A673 (cell line): ENCODE measurements at regions not wholly inside any gene's neighbourhood (a gene's known extent, or its start where the extent isn't known, plus 50 kb on each side); places are given as distances from the start of the nearest gene placed in this dataset.

Experiments
- BruUV-seq: library from RNA; stranded (reverse); fragments of 400-500 nt; replicated peaks from 2 replicates; lab custom pipeline; 2021; lab: Mats Ljungman, UMichigan
- CTCF ChIA-PET: fragments of 300-600 bp; sonication (Branson Sonifier 250); formaldehyde crosslinking; loops from one replicate; lab custom pipeline; 2022; ENCODE audit warnings: antibody characterized with exemption; lab: Charles Lee
- POLR2A ChIA-PET: fragments of 300-600 bp; sonication (Branson Sonifier 250); formaldehyde crosslinking; loops from one replicate; lab custom pipeline; 2022; ENCODE audit warnings: antibody characterized with exemption; ENCODE audit not compliant: low non-redundant PET; lab: Charles Lee
- DNase-seq: peaks from one replicate; pipeline ENCODE4 v3.0.0-alpha.2; 2015; ENCODE audit warnings: low spot score
- H3K27ac ChIP-seq: fragments of 200-600 bp; sonication (generic); 2 replicates; pipeline ENCODE4 v1.5.1; 2016; ENCODE audit warnings: mixed run types, low read depth, mild to moderate bottlenecking, mixed read lengths, antibody characterized with exemption, low read length; ENCODE audit not compliant: poor library complexity, severe bottlenecking
- H3K27me3 ChIP-seq: fragments of 200-600 bp; sonication (generic); replicated peaks from 2 replicates; pipeline ENCODE4 v1.6.1; 2017; ENCODE audit warnings: mixed run types, low read depth, mild to moderate bottlenecking, mixed read lengths, antibody characterized with exemption, low read length; ENCODE audit not compliant: insufficient read depth, poor library complexity
- H3K36me3 ChIP-seq: fragments of 200-600 bp; sonication (generic); 2 replicates; pipeline ENCODE4 v1.6.1; 2016; ENCODE audit warnings: mixed run types, mild to moderate bottlenecking, mixed read lengths, antibody characterized with exemption, low read length; ENCODE audit not compliant: insufficient read depth, poor library complexity, severe bottlenecking
- H3K4me1 ChIP-seq: fragments of 200-600 bp; sonication (generic); 2 replicates; pipeline ENCODE4 v1.6.1; 2017; ENCODE audit warnings: mixed run types, mild to moderate bottlenecking, mixed read lengths, antibody characterized with exemption, low read length; ENCODE audit not compliant: insufficient read depth, poor library complexity, severe bottlenecking
- H3K4me3 ChIP-seq: fragments of 200-600 bp; sonication (generic); 2 replicates; pipeline ENCODE4 v1.5.1; 2016; ENCODE audit warnings: low read depth, mixed run types, mild to moderate bottlenecking, mixed read lengths, low read length; ENCODE audit not compliant: poor library complexity, severe bottlenecking
- H3K9me3 ChIP-seq: fragments of 200-600 bp; sonication (generic); 2 replicates; pipeline ENCODE4 v1.6.1; 2016; ENCODE audit warnings: mixed run types, low read depth, mild to moderate bottlenecking, mixed read lengths, antibody characterized with exemption, low read length; ENCODE audit not compliant: poor library complexity, severe bottlenecking
- CTCF ChIP-seq: fragments of 300-800, 200-600 bp; sonication (generic); conservative IDR thresholded peaks from 2 replicates; pipeline ENCODE4 v1.5.1; 2017; ENCODE audit warnings: low read depth, mild to moderate bottlenecking, antibody characterized with exemption, low read length, moderate library complexity, mixed read lengths
- EZH2 ChIP-seq: fragments of 200-600 bp; sonication (generic); IDR thresholded peaks from 2 replicates; pipeline ENCODE4 v1.6.1; 2017; ENCODE audit warnings: borderline replicate concordance, low read depth, mild to moderate bottlenecking, mixed read lengths, antibody characterized with exemption, low read length; ENCODE audit not compliant: poor library complexity, severe bottlenecking
- intact Hi-C: fragments of 100-400 bp; cut with micrococcal nuclease; formaldehyde crosslinking; loops from one replicate; pipeline ENCODE4 v1.10.0; 2022; ENCODE audit not compliant: unreplicated experiment

- CTCF ChIA-PET, result no interaction called here
- Histone ChIP-seq H3K27ac (no peak overlapping the region), H3K9me3 (no peaks in the 10 kb centered on the region), H3K36me3 (no peaks in the 10 kb centered on the region), H3K27me3 (no peaks in the 10 kb centered on the region), H3K4me1 (no peaks in the 10 kb centered on the region), H3K4me3 (no peak overlapping the region)
- intact Hi-C loops, result no loop called here
- POLR2A ChIA-PET, result no interaction called here
- no TSS peak for BruUV-seq
- no peak for DNase-seq
- no peak for TF ChIP-seq CTCF
- TF ChIP-seq EZH2, result no peak
These were observed 131.7 kb upstream of the EDNRA start for GRCh38 chr4:147349193-147349592.

GRCh38 chr4:147351083-147351787 is 129.7 kb upstream of the EDNRA start:
- no peaks in the 10 kb centered on the region for H3K27me3 ChIP-seq
- no peaks in the 10 kb centered on the region for H3K9me3 ChIP-seq
- no peaks in the 10 kb centered on the region for H3K36me3 ChIP-seq
- no peak for TF ChIP-seq CTCF
- TF ChIP-seq EZH2, result no peak
- no TSS peak for BruUV-seq
- CTCF ChIA-PET, result no interaction called here
- H3K4me1 ChIP-seq, result peaks cover 11% of the 10 kb centered on the region
- H3K4me3 ChIP-seq, result no peak overlapping the region
- intact Hi-C loops, result no loop called here
- H3K27ac ChIP-seq, result no peak overlapping the region
- no peak for DNase-seq
- POLR2A ChIA-PET, result no interaction called here

- no peak for DNase-seq
- intact Hi-C loops, result no loop called here
- Histone ChIP-seq H3K36me3 (no peaks in the 10 kb centered on the region), H3K27ac (no peak overlapping the region), H3K4me1 (peaks cover 11% of the 10 kb centered on the region), H3K9me3 (no peaks in the 10 kb centered on the region), H3K4me3 (no peak overlapping the region), H3K27me3 (no peaks in the 10 kb centered on the region)
- POLR2A ChIA-PET, result no interaction called here
- TF ChIP-seq EZH2, result no peak
- TF ChIP-seq CTCF, result no peak
- CTCF ChIA-PET, result no interaction called here
- no TSS peak for BruUV-seq
These were observed 126.7 kb upstream of the EDNRA start for GRCh38 chr4:147354237-147354636.
